ENCODE measurements at regions not wholly inside any gene's neighbourhood (a gene's known extent, or its start where the extent isn't known, plus 50 kb on each side); places are given as distances from the start of the nearest gene placed in this dataset.
"Not testable (repeated sequence)": the region's sequence is repeated elsewhere in the genome, so short reads cannot be mapped to it uniquely, and the experiment has no call there.

DNA sequence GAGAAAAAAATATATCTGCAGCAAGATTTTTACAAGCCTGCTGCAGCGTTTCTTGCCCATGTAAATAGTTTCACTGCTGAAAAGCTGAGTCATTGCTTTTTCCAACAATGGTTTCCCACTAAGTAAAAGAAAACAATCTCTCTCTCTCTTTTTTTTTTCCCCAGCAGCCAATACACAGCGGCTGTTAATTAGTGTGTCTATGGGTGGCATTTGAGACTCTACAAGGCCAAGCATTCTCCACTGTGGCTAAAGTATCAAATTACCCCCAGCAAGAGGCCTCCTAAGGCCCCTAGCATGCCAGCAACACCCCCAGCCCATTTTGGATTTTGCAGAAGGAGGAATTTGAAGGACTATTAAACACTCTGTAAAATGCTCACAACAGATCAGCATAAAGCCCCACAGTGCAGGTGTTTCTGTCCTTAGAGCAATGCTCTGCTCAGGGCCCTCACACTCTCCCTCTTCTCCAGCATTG is 837.4 kb downstream of the TRIML1 start:
- no peak for DNase-seq
- no peak overlapping the region for H3K27ac Mint-ChIP-seq
- H3K4me3 Mint-ChIP-seq = no peak overlapping the region
- peaks cover 0 to 2% of the 10 kb centered on the region in 2 donors for H3K9me3 Mint-ChIP-seq
- no peak for ATAC-seq (replicated peaks)
- no peaks in the 10 kb centered on the region for H3K4me1 Mint-ChIP-seq
- no peaks in the 10 kb centered on the region for H3K36me3 Mint-ChIP-seq
- H3K27me3 Mint-ChIP-seq = no peaks in the 10 kb centered on the region

DNA sequence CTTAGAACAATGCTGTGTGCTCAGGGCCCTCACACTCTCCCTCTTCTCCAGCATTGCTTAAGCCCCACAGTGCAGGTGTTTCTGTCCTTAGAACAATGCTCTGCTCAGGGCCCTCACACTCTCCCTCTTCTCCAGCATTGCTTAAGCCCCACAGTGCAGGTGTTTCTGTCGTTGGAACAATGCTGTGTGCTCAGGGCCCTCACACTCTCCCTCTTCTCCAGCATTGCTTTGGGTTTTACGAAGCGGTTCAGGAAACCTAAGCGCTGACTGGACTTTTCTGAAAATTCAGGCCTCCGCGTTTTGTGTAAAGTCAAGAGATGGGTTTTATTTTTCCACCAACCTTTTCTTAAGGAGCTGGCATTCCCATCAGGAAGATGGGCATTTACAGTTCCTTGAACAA is 838.0 kb downstream of the TRIML1 start:
- not testable (repeated sequence) for H3K4me1 Mint-ChIP-seq; ATAC-seq (replicated peaks)

DNA sequence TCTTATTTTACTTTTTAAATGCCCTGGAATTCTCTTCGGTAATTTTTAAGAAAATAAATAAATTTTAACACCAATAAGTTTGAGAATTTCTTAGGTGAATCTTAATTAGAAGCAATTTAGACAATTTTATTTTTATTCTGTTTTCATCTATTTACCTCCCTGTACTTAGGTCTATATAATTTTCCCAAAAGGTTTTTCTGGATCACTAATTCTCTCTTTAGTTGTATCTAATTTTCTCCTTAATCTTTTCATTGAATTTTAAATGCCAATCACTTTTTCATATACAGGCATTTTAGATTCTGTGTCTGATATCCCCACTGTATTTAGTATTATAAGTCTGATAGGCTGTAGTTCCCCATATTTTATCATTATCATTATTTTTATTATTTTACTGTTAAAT is 845.3 kb downstream of the TRIML1 start:
- Mint-ChIP-seq H3K36me3 (no peaks in the 10 kb centered on the region), H3K4me1 (no peaks in the 10 kb centered on the region), H3K27me3 (no peaks in the 10 kb centered on the region), H3K4me3 (no peak overlapping the region), H3K27ac (no peak overlapping the region), H3K9me3 (peaks cover 0 to 2% of the 10 kb centered on the region in 2 donors)
- no peak for DNase-seq
- ATAC-seq (replicated peaks) = no peak

More for the DNA sequence above, 838.0 kb downstream of the TRIML1 start:
- not testable (repeated sequence) for H3K9me3 Mint-ChIP-seq, H3K27ac Mint-ChIP-seq, H3K27me3 Mint-ChIP-seq, DNase-seq, H3K4me3 Mint-ChIP-seq, H3K36me3 Mint-ChIP-seq

DNA sequence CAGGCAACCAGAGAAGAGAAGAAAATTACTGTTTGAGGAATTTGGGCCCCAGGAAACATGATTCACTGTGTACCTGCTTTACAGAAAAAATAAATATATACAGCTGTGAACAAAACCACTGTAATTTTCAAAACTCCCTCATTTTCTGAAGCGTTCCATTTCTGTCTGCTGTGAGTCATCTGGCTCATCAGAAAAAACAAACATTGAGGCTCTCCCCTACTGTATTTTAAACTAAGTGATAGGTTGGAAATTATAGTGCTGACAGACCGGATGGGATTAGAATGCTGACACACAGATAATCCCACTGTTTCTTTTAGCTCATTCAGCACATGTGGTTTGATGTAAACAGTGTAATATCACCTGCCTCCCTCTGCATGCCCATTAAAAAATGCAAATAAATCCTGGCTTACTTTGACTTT is 847.0 kb downstream of the TRIML1 start:
- no peak overlapping the region for H3K27ac Mint-ChIP-seq
- no peaks in the 10 kb centered on the region for H3K27me3 Mint-ChIP-seq
- H3K4me1 Mint-ChIP-seq = no peaks in the 10 kb centered on the region
- ATAC-seq (replicated peaks) (no peak), DNase-seq (no peak)
- peaks cover 0 to 2% of the 10 kb centered on the region in 2 donors for H3K9me3 Mint-ChIP-seq
- no peak overlapping the region for H3K4me3 Mint-ChIP-seq
- H3K36me3 Mint-ChIP-seq = no peaks in the 10 kb centered on the region

DNA sequence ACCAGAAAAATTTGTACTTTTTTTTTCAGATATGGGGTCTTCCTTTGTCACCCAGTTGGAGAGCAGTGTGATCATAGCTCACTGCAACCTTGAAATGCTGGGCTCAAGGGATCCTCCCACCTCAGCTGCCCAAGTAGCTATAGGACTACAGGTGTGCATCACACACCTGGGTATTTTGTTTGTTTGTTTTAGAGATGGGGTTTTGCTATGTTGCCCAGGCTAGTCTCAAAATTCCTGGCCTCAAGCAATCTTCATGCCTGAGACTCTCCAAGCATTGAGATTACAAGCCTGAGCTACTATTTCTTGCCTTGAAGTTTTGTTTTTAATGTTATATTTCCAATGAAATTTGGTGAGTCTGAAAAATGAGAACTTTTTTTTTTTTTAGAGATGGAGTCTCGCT is 847.8 kb downstream of the TRIML1 start:
- Mint-ChIP-seq H3K27me3 (no peaks in the 10 kb centered on the region), H3K36me3 (no peaks in the 10 kb centered on the region), H3K27ac (no peak overlapping the region), H3K4me3 (no peak overlapping the region), H3K4me1 (no peaks in the 10 kb centered on the region), H3K9me3 (peaks cover 0 to 2% of the 10 kb centered on the region in 2 donors)
- DNase-seq (no peak), ATAC-seq (replicated peaks) (no peak)

DNA sequence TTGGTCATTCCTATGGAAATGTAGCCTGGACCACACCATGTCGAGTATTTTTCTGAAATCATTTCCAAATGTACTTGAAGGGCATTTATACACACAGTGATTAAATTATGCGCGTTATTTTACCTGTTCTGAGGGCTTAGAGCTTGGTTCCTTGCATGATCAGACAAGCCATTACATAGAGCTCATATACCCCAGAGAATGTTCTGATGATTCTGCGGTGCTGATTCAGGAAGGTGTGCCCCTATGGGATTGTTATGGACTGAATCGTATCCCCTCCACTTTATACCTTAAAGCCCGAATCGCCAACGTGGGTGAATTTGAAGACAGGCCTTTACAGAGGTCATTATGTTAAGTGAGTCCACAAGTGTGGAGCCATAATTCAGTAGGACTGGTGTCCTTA is 848.9 kb downstream of the TRIML1 start:
- DNase-seq = no peak
- Mint-ChIP-seq H3K36me3 (no peaks in the 10 kb centered on the region), H3K4me1 (no peaks in the 10 kb centered on the region), H3K9me3 (peaks cover 0 to 3% of the 10 kb centered on the region in 2 donors), H3K4me3 (no peak overlapping the region), H3K27me3 (no peaks in the 10 kb centered on the region), H3K27ac (no peak overlapping the region)
- ATAC-seq (replicated peaks) = no peak

DNA sequence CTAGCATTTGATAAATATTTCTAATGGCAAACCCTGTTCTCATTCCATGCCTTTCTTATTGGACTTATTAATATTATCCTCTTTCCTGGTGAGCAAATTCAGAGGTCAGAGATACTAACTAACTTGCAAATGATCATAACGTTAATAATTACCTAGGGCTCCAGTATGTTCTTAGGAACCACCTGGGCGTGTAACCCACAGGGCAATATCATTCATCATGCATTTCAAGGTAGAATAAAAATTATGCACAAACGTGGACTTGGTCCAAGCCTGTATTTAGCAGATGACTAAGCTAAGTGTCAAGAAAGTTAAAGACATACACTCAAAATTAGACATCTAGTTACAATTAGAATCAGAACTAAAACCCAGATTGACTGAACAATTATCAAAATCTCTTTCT is 850.1 kb downstream of the TRIML1 start:
- DNase-seq = no peak
- ATAC-seq (replicated peaks) = no peak
- H3K27me3 Mint-ChIP-seq = no peaks in the 10 kb centered on the region
- H3K9me3 Mint-ChIP-seq = peaks cover 0 to 3% of the 10 kb centered on the region in 2 donors
- H3K4me3 Mint-ChIP-seq = no peak overlapping the region
- H3K36me3 Mint-ChIP-seq = no peaks in the 10 kb centered on the region
- H3K4me1 Mint-ChIP-seq = no peaks in the 10 kb centered on the region
- H3K27ac Mint-ChIP-seq = no peak overlapping the region

DNA sequence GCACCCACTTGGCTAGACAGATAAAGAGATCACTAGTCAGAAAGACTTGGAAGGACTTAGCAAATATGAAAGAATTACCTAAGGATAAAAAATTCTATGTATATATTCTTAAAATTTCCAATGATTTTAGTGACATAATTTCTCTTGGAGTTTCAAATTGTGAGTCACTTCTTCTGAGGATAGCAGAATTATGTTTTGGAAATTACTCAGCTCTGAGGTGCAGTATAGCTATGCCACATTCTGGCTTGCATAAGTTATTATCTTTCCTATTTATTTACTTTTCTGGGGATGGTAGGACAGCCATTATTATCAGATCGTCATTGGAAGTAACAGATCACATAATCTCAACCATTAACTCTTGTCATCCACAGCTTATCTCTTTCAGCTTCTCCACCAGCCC is 853.5 kb downstream of the TRIML1 start:
- DNase-seq = no peak
- no peaks in the 10 kb centered on the region for H3K4me1 Mint-ChIP-seq
- H3K4me3 Mint-ChIP-seq = no peak overlapping the region

DNA sequence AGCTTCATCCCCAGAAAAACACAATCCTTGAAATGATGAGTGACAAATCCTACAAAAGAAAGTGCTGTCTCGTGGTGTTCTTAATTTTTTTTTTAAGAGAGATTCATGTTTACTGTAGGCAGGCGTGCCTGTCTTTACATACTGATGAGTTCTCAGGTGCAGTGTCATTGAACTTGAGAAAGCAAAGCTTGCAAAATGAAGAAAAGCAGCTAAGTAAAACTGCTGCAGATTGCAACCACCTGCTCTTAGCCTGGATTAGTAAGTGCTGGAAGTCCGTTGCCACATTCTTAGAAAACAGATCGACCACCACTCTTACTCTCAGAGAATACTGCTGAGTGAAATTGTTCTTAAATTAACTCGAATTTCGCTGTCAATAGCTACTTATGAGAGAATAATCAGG is 854.6 kb downstream of the TRIML1 start:
- no peak overlapping the region for H3K4me3 Mint-ChIP-seq
- no peaks in the 10 kb centered on the region for H3K27me3 Mint-ChIP-seq
- no peak for DNase-seq
- no peak overlapping the region for H3K27ac Mint-ChIP-seq
- H3K4me1 Mint-ChIP-seq = no peaks in the 10 kb centered on the region
- H3K36me3 Mint-ChIP-seq = no peaks in the 10 kb centered on the region
- ATAC-seq (replicated peaks) = no peak
- H3K9me3 Mint-ChIP-seq = peaks cover 0 to 1% of the 10 kb centered on the region in 2 donors

More for the DNA sequence above, 853.5 kb downstream of the TRIML1 start:
- Mint-ChIP-seq H3K36me3 (no peaks in the 10 kb centered on the region), H3K27ac (no peak overlapping the region), H3K27me3 (no peaks in the 10 kb centered on the region), H3K9me3 (peaks cover 0 to 3% of the 10 kb centered on the region in 2 donors)
- no peak for ATAC-seq (replicated peaks)

DNA sequence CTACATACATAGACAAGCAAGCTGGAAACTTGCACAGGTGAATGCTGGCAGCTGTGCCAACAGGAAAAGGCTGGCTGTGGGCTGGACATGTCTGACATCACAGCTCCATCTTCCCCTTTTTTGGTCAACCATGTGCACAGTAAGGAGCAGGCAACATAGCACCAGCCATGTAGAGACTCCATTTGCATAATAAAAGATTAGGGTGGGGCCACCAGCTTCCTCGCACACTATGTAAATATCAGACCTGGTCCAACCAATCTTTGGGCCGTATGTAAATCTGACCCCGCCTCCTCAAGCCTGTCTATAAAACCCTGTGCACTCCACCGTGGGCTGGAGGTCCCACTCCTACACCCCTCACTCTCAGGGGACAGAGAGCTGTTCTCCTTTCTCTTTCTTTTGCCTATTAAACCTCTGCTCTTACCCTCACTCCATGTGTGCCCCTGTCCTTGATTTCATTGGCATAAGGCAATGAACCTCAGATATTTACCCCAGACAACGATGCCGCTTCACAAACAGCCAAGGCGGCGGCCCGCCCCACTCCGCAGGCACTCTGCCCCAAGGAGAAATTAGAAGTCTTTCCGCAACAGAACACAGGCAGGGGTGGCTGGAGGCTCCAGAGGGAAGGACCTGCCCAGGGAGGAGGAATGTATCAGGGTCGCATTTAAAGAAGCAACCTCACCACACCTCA is 862.2 kb downstream of the TRIML1 start:
- H3K36me3 Mint-ChIP-seq = no peaks in the 10 kb centered on the region
- no peaks in the 10 kb centered on the region for H3K27me3 Mint-ChIP-seq
- ATAC-seq (replicated peaks) (peak in 1 of 2 donors; percentile 34), DNase-seq (no peak)
- no peaks in the 10 kb centered on the region for H3K4me1 Mint-ChIP-seq
- H3K9me3 Mint-ChIP-seq = peaks cover 4 to 9% of the 10 kb centered on the region in 2 donors
- no peak overlapping the region for H3K27ac Mint-ChIP-seq
- H3K4me3 Mint-ChIP-seq = no peak overlapping the region

DNA sequence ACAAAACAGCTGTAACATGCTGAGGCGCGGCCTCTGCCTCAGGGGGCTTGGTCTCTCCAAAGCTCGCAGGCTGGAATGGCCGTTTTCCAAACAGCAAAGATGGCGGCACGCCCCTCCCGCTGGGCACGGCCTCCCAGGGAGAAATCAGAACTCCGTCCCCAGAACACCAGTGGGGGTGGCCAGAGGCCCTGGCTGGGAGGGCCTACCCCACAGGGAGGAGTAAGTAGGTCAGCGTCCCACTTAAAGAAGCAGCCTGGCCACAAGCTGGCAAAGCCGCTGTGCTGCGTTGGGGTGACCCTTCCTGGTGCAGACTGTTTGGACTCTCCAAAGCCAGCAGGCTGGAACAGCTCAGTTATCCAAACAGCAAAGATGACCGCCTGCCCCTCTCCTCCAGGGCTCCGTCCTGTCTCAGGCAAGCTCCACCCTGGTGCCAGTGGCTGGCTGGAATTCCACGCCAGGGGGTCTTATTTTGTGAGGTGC is 862.8 kb downstream of the TRIML1 start:
- Mint-ChIP-seq H3K36me3 (no peaks in the 10 kb centered on the region), H3K27me3 (no peaks in the 10 kb centered on the region), H3K27ac (no peak overlapping the region), H3K9me3 (peaks cover 4 to 9% of the 10 kb centered on the region in 2 donors), H3K4me3 (no peak overlapping the region), H3K4me1 (no peaks in the 10 kb centered on the region)
- ATAC-seq (replicated peaks) (no peak), DNase-seq (no peak)

DNA sequence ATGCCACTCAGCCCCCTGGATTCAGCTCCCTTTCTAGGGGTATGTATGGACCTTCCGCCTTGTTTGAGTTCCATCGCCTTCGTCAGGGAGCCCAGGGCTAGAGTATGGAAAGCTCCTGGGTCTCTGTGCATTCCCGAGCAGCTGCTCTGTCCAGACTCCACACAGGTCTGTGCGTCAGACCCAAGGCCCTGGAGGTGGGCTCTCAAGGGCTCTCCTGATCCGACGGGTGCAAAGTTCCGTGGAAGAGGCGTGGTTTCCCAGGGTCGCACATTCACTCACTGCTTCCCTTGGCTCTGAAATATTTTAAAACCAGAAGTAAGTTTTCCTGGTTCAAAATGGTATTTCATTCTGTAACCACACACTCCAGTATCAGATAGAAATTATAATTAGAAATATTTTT is 863.2 kb downstream of the TRIML1 start:
- Mint-ChIP-seq H3K4me3 (no peak overlapping the region), H3K27me3 (no peaks in the 10 kb centered on the region), H3K4me1 (no peaks in the 10 kb centered on the region), H3K36me3 (no peaks in the 10 kb centered on the region), H3K27ac (no peak overlapping the region), H3K9me3 (peaks cover 4 to 9% of the 10 kb centered on the region in 2 donors)
- no peak for ATAC-seq (replicated peaks)
- no peak for DNase-seq

DNA sequence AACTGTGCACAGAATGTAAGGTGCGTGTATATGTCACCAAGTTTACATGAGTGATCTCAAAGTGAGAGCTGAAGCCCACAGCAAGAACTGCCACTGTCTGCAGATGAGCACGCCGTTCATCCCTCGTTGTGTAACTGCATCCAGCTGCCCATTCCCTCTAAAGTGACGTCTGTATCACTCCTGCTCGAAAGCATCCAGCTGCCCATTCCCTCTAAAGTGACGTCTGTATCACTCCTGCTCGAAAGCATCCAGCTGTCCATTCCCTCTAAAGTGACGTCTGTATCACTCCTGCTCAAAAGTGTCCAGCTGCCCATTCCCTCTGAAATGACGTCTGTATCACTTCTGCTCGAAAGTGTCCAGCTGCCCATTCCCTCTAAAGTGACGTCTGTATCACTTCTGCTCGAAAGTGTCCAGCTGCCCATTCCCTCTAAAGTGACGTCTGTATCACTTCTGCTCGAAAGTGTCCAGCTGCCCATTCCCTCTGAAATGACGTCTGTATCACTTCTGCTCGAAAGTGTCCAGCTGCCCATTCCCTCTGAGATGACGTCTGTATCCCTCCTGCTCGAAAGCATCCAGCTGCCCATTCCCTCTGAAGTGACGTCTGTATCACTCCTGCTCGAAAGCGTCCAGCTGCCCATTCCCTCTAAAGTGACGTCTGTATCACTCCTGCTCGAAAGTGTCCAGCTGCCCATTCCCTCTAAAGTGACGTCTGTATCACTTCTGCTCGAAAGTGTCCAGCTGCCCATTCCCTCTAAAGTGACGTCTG is 871.4 kb downstream of the TRIML1 start:
- peaks cover 8 to 11% of the 10 kb centered on the region in 2 donors for H3K9me3 Mint-ChIP-seq
- not testable (repeated sequence) for H3K27me3 Mint-ChIP-seq; H3K4me3 Mint-ChIP-seq; H3K27ac Mint-ChIP-seq; ATAC-seq (replicated peaks); DNase-seq; H3K4me1 Mint-ChIP-seq; H3K36me3 Mint-ChIP-seq

DNA sequence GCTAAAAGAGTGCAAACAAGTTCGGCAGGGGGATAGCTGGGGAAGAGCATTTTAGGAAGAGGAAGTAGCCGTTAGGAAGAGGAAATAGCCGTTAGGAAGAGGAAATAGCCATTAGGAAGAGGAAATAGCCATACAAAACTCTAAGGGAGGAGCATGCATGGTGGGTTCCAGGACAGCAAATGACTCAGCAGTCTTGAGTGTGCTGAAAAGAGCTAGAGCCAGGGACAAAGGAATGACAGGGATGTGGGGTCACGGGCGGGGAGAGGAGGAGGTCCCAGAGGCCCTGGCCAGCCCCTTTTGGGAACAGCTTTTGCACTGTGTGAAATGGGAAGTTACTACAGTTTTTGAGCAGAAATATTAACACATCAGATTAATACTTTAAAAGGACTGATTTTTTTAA is 882.6 kb downstream of the TRIML1 start:
- Mint-ChIP-seq H3K36me3 (no peaks in the 10 kb centered on the region), H3K4me3 (no peak overlapping the region), H3K27ac (no peak overlapping the region), H3K4me1 (no peaks in the 10 kb centered on the region), H3K9me3 (peaks cover 3 to 10% of the 10 kb centered on the region in 2 donors), H3K27me3 (no peaks in the 10 kb centered on the region)
- no peak for DNase-seq
- ATAC-seq (replicated peaks) = no peak

All from stimulated activated naive B cell treated with anti-CD40 and anti-IgM and Interleukin-4, amounts not matched to agents 10 μg/mL and 1 μg/mL and 100 μg/mL, for 72 hours (primary cell).